PFSK-1 (cell line): ENCODE measurements at regions not wholly inside any gene's neighbourhood (a gene's known extent, or its start where the extent isn't known, plus 50 kb on each side); places are given as distances from the start of the nearest gene placed in this dataset.

Experiments used
- FOXP2 ChIP-seq: optimal IDR thresholded peaks from 2 replicates; pipeline ENCODE3; 2011; ENCODE audit warnings: borderline replicate concordance, control low read depth, inconsistent platforms; ENCODE audit not compliant: insufficient read depth; ENCODE audit errors: extremely low read length, extremely low read depth
- POLR2AphosphoS5 ChIP-seq: IDR thresholded peaks from 2 replicates; pipeline ENCODE4 v1.6.1; 2012; ENCODE audit warnings: low read depth, mild to moderate bottlenecking, control low read depth, low read length, moderate library complexity
- SIN3A ChIP-seq: IDR thresholded peaks from 2 replicates; pipeline ENCODE4 v1.6.1; 2012; ENCODE audit warnings: mild to moderate bottlenecking, low read length, moderate library complexity, borderline replicate concordance; ENCODE audit not compliant: insufficient read depth
- TAF1 ChIP-seq: IDR thresholded peaks from 2 replicates; pipeline ENCODE4 v1.6.1; 2012; ENCODE audit warnings: low read length, control low read depth, borderline replicate concordance; ENCODE audit not compliant: insufficient read depth
- TF ChIP-seq, protein P1 (sequence below), 2 experiments: IDR thresholded peaks; 2 replicates each; pipeline versions ENCODE4 v1.6.1 to v1.8.0; 2011 to 2012; ENCODE audit warnings: low read depth in 2 of 2, low read length in 2 of 2, control low read depth in 1 of 2, inconsistent platforms in 1 of 2, mild to moderate bottlenecking in 1 of 2, moderate library complexity in 1 of 2; ENCODE audit not compliant: insufficient read depth in 1 of 2

DNA sequence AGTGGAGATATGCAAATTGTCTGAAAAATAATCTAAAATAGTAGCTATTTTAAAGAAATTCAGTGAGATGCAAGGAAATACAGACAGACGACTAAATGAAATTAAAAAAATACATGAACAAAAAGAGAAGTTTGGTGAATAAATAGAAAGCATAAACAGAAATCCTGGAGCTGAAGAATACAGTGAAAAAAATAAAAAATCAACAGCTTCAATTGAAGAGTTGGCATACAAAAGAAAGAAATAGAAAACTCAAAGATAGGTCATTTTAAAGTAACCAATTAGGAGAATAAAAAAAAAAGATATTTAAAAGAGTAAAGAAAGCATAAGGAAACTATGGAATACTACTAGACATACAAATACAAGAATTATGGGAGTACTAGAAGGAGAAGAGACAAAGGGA lies 2191.5 kb upstream of the PCDH20 start:
- no peak for TF ChIP-seq TAF1
- no peak for TF ChIP-seq SIN3A
- no peak for TF ChIP-seq POLR2AphosphoS5
- no peak for TF ChIP-seq FOXP2
- TF ChIP-seq, protein P1, sequence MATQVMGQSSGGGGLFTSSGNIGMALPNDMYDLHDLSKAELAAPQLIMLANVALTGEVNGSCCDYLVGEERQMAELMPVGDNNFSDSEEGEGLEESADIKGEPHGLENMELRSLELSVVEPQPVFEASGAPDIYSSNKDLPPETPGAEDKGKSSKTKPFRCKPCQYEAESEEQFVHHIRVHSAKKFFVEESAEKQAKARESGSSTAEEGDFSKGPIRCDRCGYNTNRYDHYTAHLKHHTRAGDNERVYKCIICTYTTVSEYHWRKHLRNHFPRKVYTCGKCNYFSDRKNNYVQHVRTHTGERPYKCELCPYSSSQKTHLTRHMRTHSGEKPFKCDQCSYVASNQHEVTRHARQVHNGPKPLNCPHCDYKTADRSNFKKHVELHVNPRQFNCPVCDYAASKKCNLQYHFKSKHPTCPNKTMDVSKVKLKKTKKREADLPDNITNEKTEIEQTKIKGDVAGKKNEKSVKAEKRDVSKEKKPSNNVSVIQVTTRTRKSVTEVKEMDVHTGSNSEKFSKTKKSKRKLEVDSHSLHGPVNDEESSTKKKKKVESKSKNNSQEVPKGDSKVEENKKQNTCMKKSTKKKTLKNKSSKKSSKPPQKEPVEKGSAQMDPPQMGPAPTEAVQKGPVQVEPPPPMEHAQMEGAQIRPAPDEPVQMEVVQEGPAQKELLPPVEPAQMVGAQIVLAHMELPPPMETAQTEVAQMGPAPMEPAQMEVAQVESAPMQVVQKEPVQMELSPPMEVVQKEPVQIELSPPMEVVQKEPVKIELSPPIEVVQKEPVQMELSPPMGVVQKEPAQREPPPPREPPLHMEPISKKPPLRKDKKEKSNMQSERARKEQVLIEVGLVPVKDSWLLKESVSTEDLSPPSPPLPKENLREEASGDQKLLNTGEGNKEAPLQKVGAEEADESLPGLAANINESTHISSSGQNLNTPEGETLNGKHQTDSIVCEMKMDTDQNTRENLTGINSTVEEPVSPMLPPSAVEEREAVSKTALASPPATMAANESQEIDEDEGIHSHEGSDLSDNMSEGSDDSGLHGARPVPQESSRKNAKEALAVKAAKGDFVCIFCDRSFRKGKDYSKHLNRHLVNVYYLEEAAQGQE (IDR thresholded peaks at IDR 0.05; ENCODE audit: insufficient read depth in 1 of 2, low read depth in 2 of 2, low read length in 2 of 2): no peak

DNA sequence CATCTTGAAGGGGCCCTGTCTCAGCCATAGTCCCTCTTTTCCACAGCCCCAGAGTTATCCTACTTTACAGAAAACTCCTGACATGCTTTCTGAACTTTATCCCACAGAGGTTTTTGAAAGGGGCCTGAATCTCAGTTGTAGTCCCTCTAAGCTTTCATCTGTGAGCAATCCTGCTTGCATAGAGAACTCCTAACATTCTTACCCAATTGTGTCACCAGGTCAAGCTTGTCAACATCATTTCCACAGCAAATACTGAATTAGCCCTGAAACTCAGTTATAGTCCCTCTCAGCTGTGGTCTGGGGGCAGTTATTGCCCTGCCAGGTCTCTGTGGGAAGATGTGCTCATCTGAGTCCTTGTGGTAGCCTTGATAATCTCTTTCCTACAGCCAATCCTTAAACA lies 2190.3 kb upstream of the PCDH20 start:
- TF ChIP-seq FOXP2: no peak
- TF ChIP-seq, protein P1 (IDR thresholded peaks at IDR 0.05; ENCODE audit: insufficient read depth in 1 of 2, low read depth in 2 of 2, low read length in 2 of 2): no peak
- no peak for TF ChIP-seq POLR2AphosphoS5
- no peak for TF ChIP-seq TAF1
- no peak for TF ChIP-seq SIN3A

DNA sequence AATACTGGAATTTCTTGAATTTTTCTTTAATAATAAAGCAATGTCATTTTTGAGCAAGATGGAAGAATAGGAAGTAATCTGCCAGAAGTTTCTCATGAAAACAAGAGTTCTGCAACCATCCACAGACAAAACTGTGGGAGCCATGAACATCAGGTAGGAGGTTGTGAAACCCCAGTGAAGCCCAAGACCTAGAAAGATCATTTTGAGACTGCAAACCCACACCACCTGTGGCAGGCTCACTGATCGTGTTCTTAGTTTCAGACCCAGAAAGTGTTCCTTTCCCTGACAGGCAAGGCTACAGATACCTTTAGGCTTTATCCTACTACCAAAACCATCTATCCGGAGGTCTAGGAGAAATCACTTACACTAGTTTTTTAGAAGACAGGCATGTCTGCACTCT lies 2189.8 kb upstream of the PCDH20 start:
- TF ChIP-seq SIN3A: no peak
- no peak for TF ChIP-seq TAF1
- TF ChIP-seq, protein P1 (IDR thresholded peaks at IDR 0.05; ENCODE audit: insufficient read depth in 1 of 2, low read depth in 2 of 2, low read length in 2 of 2): no peak
- no peak for TF ChIP-seq POLR2AphosphoS5
- TF ChIP-seq FOXP2: no peak

DNA sequence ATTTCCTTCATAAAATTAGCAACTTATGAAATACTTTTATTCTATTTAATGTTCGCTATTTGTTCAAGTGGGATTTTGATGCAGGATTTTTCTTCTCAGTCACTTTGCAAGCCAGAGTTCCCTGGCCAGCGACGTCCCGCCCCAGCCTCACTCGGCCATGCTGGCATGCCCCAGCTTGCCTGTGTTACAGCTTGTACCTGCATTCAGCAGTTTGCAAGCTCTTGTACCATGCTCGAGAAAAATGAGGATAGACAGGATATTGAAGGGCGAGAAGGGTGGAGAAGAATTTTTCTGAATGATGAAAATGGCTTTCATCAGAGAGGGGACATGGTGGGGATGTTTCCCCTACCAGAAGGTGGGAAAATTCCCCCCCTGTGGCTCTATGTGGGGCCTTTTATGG lies 2180.2 kb upstream of the PCDH20 start:
- TF ChIP-seq SIN3A (no peak), POLR2AphosphoS5 (no peak), FOXP2 (no peak), TAF1 (no peak)
- TF ChIP-seq, protein P1 (IDR thresholded peaks at IDR 0.05; ENCODE audit: insufficient read depth in 1 of 2, low read depth in 2 of 2, low read length in 2 of 2): no peak

DNA sequence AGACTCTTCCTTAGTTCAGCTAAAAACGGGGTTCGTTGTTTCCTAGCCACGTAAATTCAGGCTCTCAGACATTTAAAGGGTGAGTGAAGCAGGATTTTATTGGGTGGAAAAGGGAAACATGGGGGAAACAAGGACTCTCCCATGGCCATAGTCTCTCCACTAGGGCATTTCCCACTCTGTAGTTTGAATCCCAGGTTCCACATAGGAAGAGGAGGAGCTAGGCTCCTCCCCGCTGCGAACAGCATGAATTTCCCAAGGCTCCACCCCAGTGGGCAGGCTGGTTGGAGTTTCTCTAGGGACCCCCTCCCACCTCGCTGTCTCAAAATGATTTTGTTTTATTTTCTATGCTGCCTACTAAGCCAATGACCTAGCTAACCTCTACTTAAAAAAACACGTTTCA lies 2170.8 kb upstream of the PCDH20 start:
- TF ChIP-seq SIN3A (no peak), FOXP2 (no peak), POLR2AphosphoS5 (no peak), TAF1 (no peak)
- TF ChIP-seq, protein P1 (IDR thresholded peaks at IDR 0.05; ENCODE audit: insufficient read depth in 1 of 2, low read depth in 2 of 2, low read length in 2 of 2): no peak
